Right lobe of liver (tissue), 4 donors: ENCODE measurements at regions not wholly inside any gene's neighbourhood (a gene's known extent, or its start where the extent isn't known, plus 50 kb on each side); places are given as distances from the start of the nearest gene placed in this dataset.

ENCODE experiments used
- CTCF ChIP-seq, 4 donors: fragments of 200-600 bp in 3 of 4; fragments of 450-650 bp in 1 of 4; IDR thresholded peaks; one replicate each; pipeline versions ENCODE4 v1.5.1 to v1.8.0; 2016 to 2022; ENCODE audit warnings: antibody characterized with exemption in 4 of 4, mild to moderate bottlenecking in 2 of 4
- POLR2A ChIP-seq: fragments of 450-650 bp; IDR thresholded peaks from one replicate; pipeline ENCODE4 v1.6.1; 2017; ENCODE audit warnings: antibody characterized with exemption, mild to moderate bottlenecking
- donor health status: DM: no; HTN: no; CAD: no.
- donor health status: DM: no; HTN: no; CAD: no.
- donor health status: DM: no; HTN: yes; CAD: no.

- no peak for TF ChIP-seq CTCF (IDR thresholded peaks at IDR 0.05)
- TF ChIP-seq POLR2A, result no peak
Observed at GRCh38 chr11:119800171-119800570, 71.2 kb upstream of the NECTIN1 start.
